ENCODE measurements at regions not wholly inside any gene's neighbourhood (a gene's known extent, or its start where the extent isn't known, plus 50 kb on each side); places are given as distances from the start of the nearest gene placed in this dataset.
A peak's percentile ranks its signal among the peaks of the same experiment; 100 is the strongest.

DNA sequence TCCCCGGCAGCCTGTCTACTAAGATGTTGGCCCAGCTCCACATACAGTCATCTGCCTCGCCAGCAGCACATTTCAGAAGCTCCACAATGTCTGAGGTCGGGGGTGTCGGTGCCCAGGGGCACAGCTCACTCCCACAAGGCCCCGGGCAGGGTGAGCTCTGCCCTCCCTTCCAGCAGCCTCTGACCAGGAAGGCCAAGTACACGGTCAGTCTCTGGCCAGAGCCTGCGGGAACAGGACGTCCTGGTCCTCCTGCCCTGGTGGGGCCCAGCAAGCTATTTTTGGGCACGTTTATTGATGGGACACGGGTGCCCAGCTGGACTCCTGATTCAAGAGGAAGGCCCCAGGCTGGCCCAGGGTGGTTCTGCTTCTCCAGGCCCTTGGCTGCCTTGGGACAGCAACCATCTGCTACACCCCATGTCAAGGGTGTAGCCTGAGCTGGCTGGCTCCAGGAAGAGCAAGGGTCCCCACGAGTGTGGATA lies 114.9 kb upstream of the PTPN1 start:
- CTCF ChIA-PET: no interaction called here

DNA sequence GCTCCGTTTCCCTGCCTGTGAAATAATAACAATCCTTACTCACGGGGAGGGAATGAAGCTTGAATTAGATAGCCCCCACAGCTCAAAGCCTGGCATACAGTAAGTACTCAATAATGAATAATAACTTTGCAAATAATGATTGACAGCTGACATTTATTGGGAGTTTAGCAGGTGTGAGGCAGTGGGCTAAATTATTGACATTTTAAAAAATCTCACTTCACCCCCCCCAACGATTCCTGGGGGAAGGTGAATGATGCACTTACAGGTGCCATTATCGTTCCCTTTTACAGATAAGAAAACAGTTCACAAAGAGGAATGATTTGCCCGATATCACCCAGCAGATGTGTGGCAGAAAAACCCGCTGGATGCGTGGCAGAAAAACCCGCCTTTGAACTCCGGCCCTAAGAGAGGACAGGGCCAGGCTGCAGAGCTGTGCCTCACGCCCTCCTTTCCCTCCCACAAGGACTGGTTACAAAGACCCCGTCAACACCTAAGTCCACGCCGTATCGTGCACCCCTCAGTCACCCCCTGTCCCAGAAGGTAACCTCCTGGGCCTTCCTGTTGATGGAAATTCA lies 114.2 kb upstream of the PTPN1 start:
- H3K27me3 ChIP-seq (ENCODE audit: control insufficient read depth in 2 of 2, insufficient read depth in 2 of 2, low read length in 2 of 2): no peaks in the 10 kb centered on the region
- Mint-ChIP-seq H3K27ac (peak overlapping the region in 1 of 9 donors; percentile 81), H3K4me1 (peaks cover 0 to 12% (median 0%) of the 10 kb centered on the region in 7 donors), H3K27me3 (peaks cover 0 to 8% (median 3%) of the 10 kb centered on the region in 5 donors), H3K4me3 (no peak overlapping the region), H3K9me3 (peaks cover 0 to 1% (median 0%) of the 10 kb centered on the region in 11 donors), H3K36me3 (no peaks in the 10 kb centered on the region)
- DNase-seq (no peak), ATAC-seq (no peak)
- H3K9me3 ChIP-seq (ENCODE audit: control insufficient read depth in 2 of 3, low read length in 3 of 3): no peaks in the 10 kb centered on the region
- ChIA-PET CTCF (no interaction called here), POLR2A (no interaction called here)
- H3K36me3 ChIP-seq (ENCODE audit: control insufficient read depth in 2 of 3, insufficient read depth in 3 of 3, low read length in 3 of 3): no peaks in the 10 kb centered on the region
- intact Hi-C loops (cut with micrococcal nuclease): no loop called here
- H3K4me3 ChIP-seq (ENCODE audit: low read length): no peak overlapping the region
- H3K27ac ChIP-seq (ENCODE audit: low read depth, low read length): no peak overlapping the region
- no peaks in the 10 kb centered on the region for H3K4me1 ChIP-seq (ENCODE audit: control insufficient read depth in 2 of 2, insufficient read depth in 2 of 2, low read length in 2 of 2)

More for the DNA sequence above, 114.9 kb upstream of the PTPN1 start:
- Histone ChIP-seq H3K36me3 (ENCODE audit: control insufficient read depth in 2 of 3, insufficient read depth in 3 of 3, low read length in 3 of 3) (no peaks in the 10 kb centered on the region), H3K4me1 (ENCODE audit: control insufficient read depth in 2 of 2, insufficient read depth in 2 of 2, low read length in 2 of 2) (no peaks in the 10 kb centered on the region), H3K27ac (ENCODE audit: low read depth, low read length) (no peak overlapping the region), H3K9me3 (ENCODE audit: control insufficient read depth in 2 of 3, low read length in 3 of 3) (no peaks in the 10 kb centered on the region), H3K27me3 (ENCODE audit: control insufficient read depth in 2 of 2, insufficient read depth in 2 of 2, low read length in 2 of 2) (no peaks in the 10 kb centered on the region), H3K4me3 (ENCODE audit: low read length) (no peak overlapping the region)
- ATAC-seq (no peak), DNase-seq (no peak)
- H3K9me3 Mint-ChIP-seq: peaks cover 0 to 1% (median 0%) of the 10 kb centered on the region in 11 donors
- intact Hi-C loops (cut with micrococcal nuclease): no loop called here
- POLR2A ChIA-PET: no interaction called here
- H3K36me3 Mint-ChIP-seq: no peaks in the 10 kb centered on the region
- H3K27me3 Mint-ChIP-seq: peaks cover 0 to 8% (median 3%) of the 10 kb centered on the region in 5 donors
- peaks cover 0 to 9% (median 0%) of the 10 kb centered on the region in 7 donors for H3K4me1 Mint-ChIP-seq
- H3K4me3 Mint-ChIP-seq: no peak overlapping the region
- H3K27ac Mint-ChIP-seq: no peak overlapping the region

DNA sequence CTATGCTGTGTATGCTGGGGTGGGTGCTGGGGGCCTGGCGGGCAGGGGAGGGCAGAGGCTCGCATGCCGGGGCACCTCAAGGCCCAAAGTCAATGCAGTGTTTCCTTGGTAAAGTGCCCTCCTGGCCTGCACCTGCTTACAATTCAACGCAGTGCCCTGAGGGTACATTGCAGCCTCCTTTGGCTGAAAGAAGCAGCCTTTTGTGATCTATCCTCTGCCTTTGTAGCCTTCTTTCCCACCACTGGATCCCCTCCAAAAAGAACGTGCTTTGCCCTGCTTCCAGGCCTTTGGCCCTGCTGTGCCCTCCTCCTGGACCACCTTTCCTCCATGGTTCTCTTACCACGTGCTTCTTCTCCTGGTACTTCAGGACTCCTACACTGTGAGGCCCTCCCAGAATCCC lies 113.6 kb upstream of the PTPN1 start:
- Histone ChIP-seq H3K4me1 (ENCODE audit: control insufficient read depth in 2 of 2, insufficient read depth in 2 of 2, low read length in 2 of 2) (no peaks in the 10 kb centered on the region), H3K27me3 (ENCODE audit: control insufficient read depth in 2 of 2, insufficient read depth in 2 of 2, low read length in 2 of 2) (no peaks in the 10 kb centered on the region), H3K27ac (ENCODE audit: low read depth, low read length) (no peak overlapping the region), H3K4me3 (ENCODE audit: low read length) (no peak overlapping the region), H3K36me3 (ENCODE audit: control insufficient read depth in 2 of 3, insufficient read depth in 3 of 3, low read length in 3 of 3) (no peaks in the 10 kb centered on the region), H3K9me3 (ENCODE audit: control insufficient read depth in 2 of 3, low read length in 3 of 3) (no peaks in the 10 kb centered on the region)
- ATAC-seq (no peak), DNase-seq (no peak)
- peaks cover 0 to 1% (median 0%) of the 10 kb centered on the region in 11 donors for H3K9me3 Mint-ChIP-seq
- intact Hi-C loops (cut with micrococcal nuclease): no loop called here
- peaks cover 0 to 12% (median 0%) of the 10 kb centered on the region in 7 donors for H3K4me1 Mint-ChIP-seq
- peak overlapping the region in 1 of 9 donors; percentile 8 for H3K27ac Mint-ChIP-seq
- H3K36me3 Mint-ChIP-seq: no peaks in the 10 kb centered on the region
- ChIA-PET POLR2A (no interaction called here), CTCF (no interaction called here)
- no peak overlapping the region for H3K4me3 Mint-ChIP-seq
- H3K27me3 Mint-ChIP-seq: peaks cover 0 to 8% (median 3%) of the 10 kb centered on the region in 5 donors

DNA sequence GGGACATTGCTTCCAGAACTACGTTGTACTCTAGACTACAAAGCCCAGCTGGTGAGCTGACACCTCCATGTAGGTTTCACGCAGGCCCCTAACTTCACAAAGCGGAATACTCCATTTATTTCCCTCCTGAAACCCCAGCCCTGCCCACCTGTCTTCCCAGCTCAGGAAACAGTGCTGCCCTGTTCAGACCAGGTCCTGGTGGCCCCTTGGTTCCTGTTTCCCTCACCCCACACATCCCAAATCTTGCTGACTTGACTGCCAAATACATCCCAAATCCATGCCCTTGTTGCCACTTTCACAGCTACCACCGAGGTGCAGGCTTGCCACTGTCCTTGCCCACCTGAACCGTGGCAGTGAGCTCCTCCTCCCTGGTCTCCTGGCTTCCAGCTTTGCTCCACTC lies 113.1 kb upstream of the PTPN1 start:
- CTCF ChIA-PET: no interaction called here
- Histone ChIP-seq H3K9me3 (ENCODE audit: control insufficient read depth in 2 of 3, low read length in 3 of 3) (no peaks in the 10 kb centered on the region), H3K27me3 (ENCODE audit: control insufficient read depth in 2 of 2, insufficient read depth in 2 of 2, low read length in 2 of 2) (no peaks in the 10 kb centered on the region), H3K4me3 (ENCODE audit: low read length) (no peak overlapping the region), H3K4me1 (ENCODE audit: control insufficient read depth in 2 of 2, insufficient read depth in 2 of 2, low read length in 2 of 2) (no peaks in the 10 kb centered on the region), H3K27ac (ENCODE audit: low read depth, low read length) (no peak overlapping the region), H3K36me3 (ENCODE audit: control insufficient read depth in 2 of 3, insufficient read depth in 3 of 3, low read length in 3 of 3) (no peaks in the 10 kb centered on the region)
- H3K4me3 Mint-ChIP-seq: no peak overlapping the region
- peaks cover 0 to 8% (median 4%) of the 10 kb centered on the region in 5 donors for H3K27me3 Mint-ChIP-seq
- H3K27ac Mint-ChIP-seq: peak overlapping the region in 1 of 9 donors; percentile 26
- H3K4me1 Mint-ChIP-seq: peaks cover 0 to 12% (median 0%) of the 10 kb centered on the region in 7 donors
- no peak for DNase-seq
- intact Hi-C loops (cut with micrococcal nuclease): no loop called here
- POLR2A ChIA-PET: no interaction called here
- H3K9me3 Mint-ChIP-seq: peaks cover 0 to 1% (median 0%) of the 10 kb centered on the region in 11 donors
- no peak for ATAC-seq
- H3K36me3 Mint-ChIP-seq: no peaks in the 10 kb centered on the region

DNA sequence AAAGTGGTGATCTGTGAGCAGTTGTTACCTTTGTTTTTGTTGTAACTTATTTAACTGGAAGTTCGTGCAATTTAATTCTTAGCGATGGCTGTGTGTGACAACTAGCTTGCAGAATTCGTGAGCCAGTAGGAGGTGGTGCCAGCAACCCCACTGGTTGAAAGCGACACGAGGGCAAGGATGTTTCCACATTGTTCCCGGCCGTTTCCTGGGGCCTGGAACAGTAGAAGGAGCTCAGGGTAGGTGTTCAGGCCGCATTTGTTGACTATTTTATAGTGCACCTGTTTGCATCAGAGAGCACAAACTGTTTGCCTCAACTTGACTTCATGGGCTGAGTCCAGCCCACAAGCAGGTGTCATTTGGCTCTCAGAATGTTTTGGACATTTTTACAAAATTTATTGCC lies 112.1 kb upstream of the PTPN1 start:
- Mint-ChIP-seq H3K4me1 (peaks cover 0 to 8% (median 0%) of the 10 kb centered on the region in 7 donors), H3K27ac (no peak overlapping the region), H3K36me3 (no peaks in the 10 kb centered on the region), H3K9me3 (peaks cover 0 to 1% (median 0%) of the 10 kb centered on the region in 11 donors), H3K4me3 (no peak overlapping the region), H3K27me3 (peaks cover 0 to 10% (median 4%) of the 10 kb centered on the region in 5 donors)
- ATAC-seq (no peak), DNase-seq (no peak)
- intact Hi-C loops (cut with micrococcal nuclease): no loop called here
- ChIA-PET CTCF (no interaction called here), POLR2A (no interaction called here)
- no peak overlapping the region for H3K4me3 ChIP-seq (ENCODE audit: low read length)
- H3K36me3 ChIP-seq (ENCODE audit: control insufficient read depth in 2 of 3, insufficient read depth in 3 of 3, low read length in 3 of 3): no peaks in the 10 kb centered on the region
- H3K27me3 ChIP-seq (ENCODE audit: control insufficient read depth in 2 of 2, insufficient read depth in 2 of 2, low read length in 2 of 2): no peaks in the 10 kb centered on the region
- no peaks in the 10 kb centered on the region for H3K9me3 ChIP-seq (ENCODE audit: control insufficient read depth in 2 of 3, low read length in 3 of 3)
- H3K27ac ChIP-seq (ENCODE audit: low read depth, low read length): no peak overlapping the region
- H3K4me1 ChIP-seq (ENCODE audit: control insufficient read depth in 2 of 2, insufficient read depth in 2 of 2, low read length in 2 of 2): no peaks in the 10 kb centered on the region

DNA sequence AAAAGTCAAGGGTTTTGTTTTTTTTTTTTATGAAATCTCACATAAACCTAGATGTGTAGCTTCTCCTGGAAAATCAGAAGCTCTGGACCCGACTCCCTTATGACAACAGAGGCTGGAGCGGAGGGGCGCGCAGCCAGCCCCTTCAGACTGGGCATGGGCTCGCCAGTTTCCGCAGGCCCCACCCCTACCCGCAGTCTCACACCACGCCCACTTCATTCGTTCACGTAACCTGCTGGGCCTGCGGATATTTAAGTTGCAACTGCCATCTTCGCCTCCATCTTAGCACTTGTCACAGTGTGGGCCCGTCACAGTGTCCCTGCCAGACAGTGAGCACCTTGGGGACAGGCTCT lies 111.7 kb upstream of the PTPN1 start:
- Histone ChIP-seq H3K4me3 (ENCODE audit: low read length) (no peak overlapping the region), H3K4me1 (ENCODE audit: control insufficient read depth in 2 of 2, insufficient read depth in 2 of 2, low read length in 2 of 2) (no peaks in the 10 kb centered on the region), H3K27me3 (ENCODE audit: control insufficient read depth in 2 of 2, insufficient read depth in 2 of 2, low read length in 2 of 2) (no peaks in the 10 kb centered on the region), H3K9me3 (ENCODE audit: control insufficient read depth in 2 of 3, low read length in 3 of 3) (no peaks in the 10 kb centered on the region), H3K27ac (ENCODE audit: low read depth, low read length) (no peak overlapping the region), H3K36me3 (ENCODE audit: control insufficient read depth in 2 of 3, insufficient read depth in 3 of 3, low read length in 3 of 3) (no peaks in the 10 kb centered on the region)
- peaks cover 0 to 10% (median 4%) of the 10 kb centered on the region in 5 donors for H3K27me3 Mint-ChIP-seq
- intact Hi-C loops (cut with micrococcal nuclease): no loop called here
- H3K36me3 Mint-ChIP-seq: no peaks in the 10 kb centered on the region
- DNase-seq: no peak
- CTCF ChIA-PET: no interaction called here
- POLR2A ChIA-PET: no interaction called here
- H3K27ac Mint-ChIP-seq: no peak overlapping the region
- ATAC-seq: no peak
- peaks cover 0 to 1% (median 0%) of the 10 kb centered on the region in 11 donors for H3K9me3 Mint-ChIP-seq
- no peak overlapping the region for H3K4me3 Mint-ChIP-seq
- H3K4me1 Mint-ChIP-seq: peaks cover 0 to 8% (median 0%) of the 10 kb centered on the region in 7 donors

DNA sequence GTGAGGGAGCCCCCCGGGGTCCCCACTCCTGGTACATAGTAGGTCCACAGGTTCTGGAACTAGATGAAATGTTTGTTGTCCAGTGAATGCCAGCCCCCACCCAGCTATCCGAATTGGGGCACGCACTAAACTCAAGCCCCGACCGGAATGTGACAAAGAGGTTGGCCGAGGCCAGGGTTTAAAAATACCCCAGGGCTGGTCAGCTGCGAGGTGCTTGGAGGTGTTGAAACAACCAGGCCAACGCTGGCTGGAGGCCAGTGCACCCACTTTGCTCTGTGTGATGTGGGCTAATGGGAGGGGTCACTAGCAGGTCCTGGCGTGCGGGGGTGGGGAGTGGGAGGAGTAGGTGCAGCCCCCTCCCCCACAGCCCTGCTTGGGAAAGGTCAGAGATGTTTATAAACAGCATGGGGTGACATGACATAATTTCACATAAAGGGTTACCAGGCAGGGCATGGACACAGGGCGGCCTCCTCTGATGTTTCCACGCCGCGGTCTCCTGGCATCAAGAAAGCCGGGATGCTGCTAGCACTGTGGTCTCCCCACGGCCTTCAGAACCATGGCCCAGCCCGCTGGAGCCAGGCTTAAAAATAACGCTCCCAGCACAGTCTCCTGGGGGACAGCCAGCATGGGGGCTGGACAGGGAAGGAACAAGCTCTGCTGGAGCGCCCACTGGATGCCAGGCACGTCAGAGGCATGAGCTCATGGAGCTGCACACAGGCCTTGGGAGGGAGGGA lies 111.2 kb upstream of the PTPN1 start:
- Mint-ChIP-seq H3K36me3 (no peaks in the 10 kb centered on the region), H3K27ac (no peak overlapping the region), H3K4me3 (no peak overlapping the region), H3K4me1 (peaks cover 0 to 8% (median 0%) of the 10 kb centered on the region in 7 donors), H3K9me3 (peaks cover 0 to 1% (median 0%) of the 10 kb centered on the region in 11 donors), H3K27me3 (peaks cover 0 to 12% (median 4%) of the 10 kb centered on the region in 5 donors)
- ChIA-PET POLR2A (no interaction called here), CTCF (no interaction called here)
- intact Hi-C loops (cut with micrococcal nuclease): no loop called here
- H3K36me3 ChIP-seq (ENCODE audit: control insufficient read depth in 2 of 3, insufficient read depth in 3 of 3, low read length in 3 of 3): no peaks in the 10 kb centered on the region
- H3K9me3 ChIP-seq (ENCODE audit: control insufficient read depth in 2 of 3, low read length in 3 of 3): no peaks in the 10 kb centered on the region
- H3K4me1 ChIP-seq (ENCODE audit: control insufficient read depth in 2 of 2, insufficient read depth in 2 of 2, low read length in 2 of 2): no peaks in the 10 kb centered on the region
- H3K27me3 ChIP-seq (ENCODE audit: control insufficient read depth in 2 of 2, insufficient read depth in 2 of 2, low read length in 2 of 2): no peaks in the 10 kb centered on the region
- no peak overlapping the region for H3K27ac ChIP-seq (ENCODE audit: low read depth, low read length)
- DNase-seq (no peak), ATAC-seq (no peak)
- H3K4me3 ChIP-seq (ENCODE audit: low read length): no peak overlapping the region
